Endodermal cell (in vitro differentiated cells): ENCODE measurements at regions not wholly inside any gene's neighbourhood (a gene's known extent, or its start where the extent isn't known, plus 50 kb on each side); places are given as distances from the start of the nearest gene placed in this dataset.
"Not testable (repeated sequence)": the region's sequence is repeated elsewhere in the genome, so short reads cannot be mapped to it uniquely, and the experiment has no call there.

Source experiments
- DNase-seq: peaks from one replicate; pipeline ENCODE4 v3.0.0-alpha.2; 2017
- H3K27ac ChIP-seq: 2 replicates; pipeline ENCODE4 v1.5.1; 2013; ENCODE audit warnings: mild to moderate bottlenecking, low read depth, low read length, moderate library complexity
- H3K27me3 ChIP-seq: 2 replicates; pipeline ENCODE4 v1.6.1; 2013; ENCODE audit warnings: mild to moderate bottlenecking, low read length, moderate library complexity; ENCODE audit not compliant: insufficient read depth, control insufficient read depth, poor library complexity, severe bottlenecking
- H3K36me3 ChIP-seq: 2 replicates; pipeline ENCODE4 v1.7.0; 2013; ENCODE audit warnings: mild to moderate bottlenecking, low read length, moderate library complexity; ENCODE audit not compliant: control insufficient read depth, insufficient read depth
- H3K4me1 ChIP-seq: one replicate; pipeline ENCODE4 v1.7.0; 2013; ENCODE audit warnings: low read length; ENCODE audit not compliant: control insufficient read depth, insufficient read depth
- H3K4me3 ChIP-seq: 2 replicates; pipeline ENCODE4 v1.5.1; 2013; ENCODE audit warnings: mild to moderate bottlenecking, low read length, moderate library complexity
- H3K9ac ChIP-seq: 2 replicates; pipeline ENCODE4 v1.6.1; 2013; ENCODE audit warnings: mild to moderate bottlenecking, low read length, moderate library complexity; ENCODE audit not compliant: poor library complexity, severe bottlenecking; ENCODE audit errors: extremely low read depth
- H3K9me3 ChIP-seq: 2 replicates; pipeline ENCODE4 v1.6.1; 2013; ENCODE audit warnings: mild to moderate bottlenecking, low read length, moderate library complexity; ENCODE audit not compliant: control insufficient read depth
- H3K27ac Mint-ChIP-seq: 2 replicates; pipeline ENCODE4 v1.8.0; 2020; ENCODE audit warnings: mixed read lengths
- H3K27me3 Mint-ChIP-seq: 2 replicates; pipeline ENCODE4 v1.8.0; 2021; ENCODE audit warnings: mild to moderate bottlenecking, mixed read lengths; ENCODE audit not compliant: insufficient read depth
- H3K36me3 Mint-ChIP-seq: 2 replicates; pipeline ENCODE4 v1.8.0; 2020; ENCODE audit warnings: low read depth, mixed read lengths
- H3K4me1 Mint-ChIP-seq: 2 replicates; pipeline ENCODE4 v1.8.0; 2020; ENCODE audit warnings: mixed read lengths
- H3K4me3 Mint-ChIP-seq: 2 replicates; pipeline ENCODE4 v1.8.0; 2020; ENCODE audit warnings: mild to moderate bottlenecking, moderate library complexity, mixed read lengths
- H3K9me3 Mint-ChIP-seq: 2 replicates; pipeline ENCODE4 v1.8.0; 2020; ENCODE audit warnings: mild to moderate bottlenecking, mixed read lengths
- WGBS, 2 experiments: methylation state at CpG; one replicate each; pipeline versions ENCODE4 v1.1.5 to v1.1.7; 2013; ENCODE audit warnings: missing lambda C conversion rate in 2 of 2, mixed read lengths in 1 of 2; ENCODE audit not compliant: insufficient coverage in 1 of 2, insufficient read length in 1 of 2; 5-methylcytosine and 5-hydroxymethylcytosine counted together
- TF ChIP-seq, protein P1 (sequence below): fragments of 200-600 bp; sonication (generic); conservative IDR thresholded peaks from 2 replicates; pipeline ENCODE4 v1.5.0; 2021; ENCODE audit warnings: antibody characterized with exemption, mild to moderate bottlenecking

DNA sequence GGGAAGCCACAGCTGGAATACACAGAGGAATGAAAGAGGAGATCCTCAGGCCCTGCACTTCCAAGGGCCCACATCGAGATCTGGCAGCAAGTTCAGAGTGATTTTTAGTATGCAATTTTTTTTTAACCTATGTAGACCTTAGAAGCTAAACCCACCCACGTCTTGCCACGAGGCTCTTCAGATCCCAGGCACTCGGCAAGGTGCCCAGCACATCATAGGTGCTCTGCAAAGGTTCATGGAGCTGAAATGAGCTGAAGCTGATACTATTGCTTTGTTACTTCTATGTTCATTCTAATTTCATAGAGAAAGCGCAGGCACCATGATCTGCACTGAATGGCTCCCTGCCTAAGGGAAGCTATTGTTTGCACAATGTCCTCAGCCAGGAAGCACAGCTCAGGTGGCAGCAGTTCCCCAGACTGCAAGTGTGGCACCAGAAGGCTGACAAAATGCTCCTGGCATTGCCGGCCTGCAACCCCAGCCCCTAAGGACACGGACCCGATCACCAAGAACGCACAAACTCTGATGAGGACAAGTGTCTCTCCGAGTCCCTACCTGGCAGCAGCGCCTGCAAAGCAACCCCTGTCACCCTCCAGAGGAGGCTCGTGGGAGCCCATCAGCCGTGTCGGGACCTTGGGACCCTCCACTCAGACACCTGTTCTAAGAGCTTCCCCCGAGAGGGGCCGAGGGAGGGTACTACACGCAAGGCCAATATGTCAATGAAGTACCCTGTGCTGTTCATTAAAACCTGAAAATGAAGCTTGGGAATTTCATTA, 264.2 kb downstream of the NPHP4 start:
- Histone ChIP-seq H3K9ac (no peak overlapping the region), H3K4me3 (no peak overlapping the region), H3K4me1 (peaks cover 7% of the 10 kb centered on the region), H3K27me3 (no peaks in the 10 kb centered on the region), H3K27ac (no peak overlapping the region), H3K36me3 (no peaks in the 10 kb centered on the region), H3K9me3 (no peaks in the 10 kb centered on the region)
- H3K4me1 Mint-ChIP-seq = peaks cover 7% of the 10 kb centered on the region
- H3K27ac Mint-ChIP-seq = no peak overlapping the region
- 88 to 93% methylated on average over 13 to 17 of the region's 17 CpGs for WGBS, 2 experiments
- H3K4me3 Mint-ChIP-seq = no peak overlapping the region
- TF ChIP-seq, protein P1, sequence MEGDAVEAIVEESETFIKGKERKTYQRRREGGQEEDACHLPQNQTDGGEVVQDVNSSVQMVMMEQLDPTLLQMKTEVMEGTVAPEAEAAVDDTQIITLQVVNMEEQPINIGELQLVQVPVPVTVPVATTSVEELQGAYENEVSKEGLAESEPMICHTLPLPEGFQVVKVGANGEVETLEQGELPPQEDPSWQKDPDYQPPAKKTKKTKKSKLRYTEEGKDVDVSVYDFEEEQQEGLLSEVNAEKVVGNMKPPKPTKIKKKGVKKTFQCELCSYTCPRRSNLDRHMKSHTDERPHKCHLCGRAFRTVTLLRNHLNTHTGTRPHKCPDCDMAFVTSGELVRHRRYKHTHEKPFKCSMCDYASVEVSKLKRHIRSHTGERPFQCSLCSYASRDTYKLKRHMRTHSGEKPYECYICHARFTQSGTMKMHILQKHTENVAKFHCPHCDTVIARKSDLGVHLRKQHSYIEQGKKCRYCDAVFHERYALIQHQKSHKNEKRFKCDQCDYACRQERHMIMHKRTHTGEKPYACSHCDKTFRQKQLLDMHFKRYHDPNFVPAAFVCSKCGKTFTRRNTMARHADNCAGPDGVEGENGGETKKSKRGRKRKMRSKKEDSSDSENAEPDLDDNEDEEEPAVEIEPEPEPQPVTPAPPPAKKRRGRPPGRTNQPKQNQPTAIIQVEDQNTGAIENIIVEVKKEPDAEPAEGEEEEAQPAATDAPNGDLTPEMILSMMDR = no peak
- no peaks in the 10 kb centered on the region for H3K36me3 Mint-ChIP-seq
- DNase-seq = no peak
- no peaks in the 10 kb centered on the region for H3K9me3 Mint-ChIP-seq
- H3K27me3 Mint-ChIP-seq = no peaks in the 10 kb centered on the region

DNA sequence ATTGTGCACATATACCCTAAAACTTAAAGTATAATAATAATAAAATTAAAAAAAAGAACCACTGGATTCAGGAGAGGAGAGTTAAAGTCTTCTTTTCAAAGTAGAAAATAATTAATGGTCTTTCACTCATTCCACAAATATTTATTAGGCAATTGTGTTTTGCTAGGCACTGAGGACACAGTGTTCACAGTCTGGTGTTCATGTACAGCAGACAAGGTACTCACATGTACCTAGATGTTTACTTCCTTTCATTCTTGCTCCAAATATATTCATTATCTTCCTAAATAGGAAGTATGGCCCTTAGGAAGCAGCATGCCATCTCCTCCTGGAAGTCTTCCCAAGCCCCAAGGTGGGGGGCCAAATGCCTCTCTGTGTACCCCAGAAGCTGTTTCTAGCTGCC, 265.0 kb downstream of the NPHP4 start:
- H3K9me3 ChIP-seq = no peaks in the 10 kb centered on the region
- H3K36me3 ChIP-seq = no peaks in the 10 kb centered on the region
- peaks cover 7% of the 10 kb centered on the region for H3K4me1 ChIP-seq
- Mint-ChIP-seq H3K36me3 (no peaks in the 10 kb centered on the region), H3K27ac (no peak overlapping the region), H3K4me1 (peaks cover 7% of the 10 kb centered on the region), H3K4me3 (no peak overlapping the region), H3K27me3 (no peaks in the 10 kb centered on the region), H3K9me3 (no peaks in the 10 kb centered on the region)
- TF ChIP-seq, protein P1 = no peak
- DNase-seq = no peak
- H3K27me3 ChIP-seq = no peaks in the 10 kb centered on the region
- no peak overlapping the region for H3K27ac ChIP-seq
- H3K4me3 ChIP-seq = no peak overlapping the region
- no peak overlapping the region for H3K9ac ChIP-seq

DNA sequence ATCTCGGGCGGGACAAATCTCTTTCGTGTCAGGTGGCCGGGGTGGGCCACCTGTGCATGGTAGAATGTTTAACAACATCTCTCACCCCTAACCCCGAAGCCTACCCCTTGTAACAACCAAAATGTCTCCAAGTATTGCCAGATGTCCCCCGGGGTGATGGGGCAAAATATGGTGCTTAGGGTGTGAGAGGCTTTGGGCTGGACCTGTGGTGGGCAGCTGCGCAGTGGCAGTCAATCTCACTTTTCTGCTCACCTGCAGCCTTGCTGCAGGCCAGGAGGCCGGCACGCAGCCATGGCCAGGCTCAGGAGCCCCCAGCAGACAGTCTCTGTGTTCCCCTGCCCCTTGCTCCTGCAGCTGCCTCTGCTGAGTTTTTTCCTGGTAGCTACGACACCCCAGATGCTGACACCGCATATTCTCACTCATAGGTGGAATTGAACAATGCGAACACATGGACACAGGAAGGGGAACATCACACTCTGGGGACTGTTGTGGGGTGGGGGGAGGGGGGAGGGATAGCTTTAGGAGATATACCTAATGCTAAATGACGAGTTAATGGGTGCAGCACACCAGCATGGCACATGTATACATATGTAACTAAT, 265.5 kb downstream of the NPHP4 start:
- WGBS, 2 experiments = 71 to 81% methylated on average over 7 to 11 of the region's 13 CpGs
- DNase-seq, H3K4me3 ChIP-seq, H3K27me3 ChIP-seq, H3K9ac ChIP-seq, H3K36me3 Mint-ChIP-seq, H3K36me3 ChIP-seq, H3K27ac ChIP-seq, H3K9me3 Mint-ChIP-seq, H3K4me1 Mint-ChIP-seq, H3K4me3 Mint-ChIP-seq, H3K27me3 Mint-ChIP-seq, H3K27ac Mint-ChIP-seq, H3K4me1 ChIP-seq, H3K9me3 ChIP-seq: not testable (repeated sequence)
